COLO829 (cell line): ENCODE measurements at regions not wholly inside any gene's neighbourhood (a gene's known extent, or its start where the extent isn't known, plus 50 kb on each side); places are given as distances from the start of the nearest gene placed in this dataset.

ENCODE experiments used
- DNase-seq: peaks from one replicate; pipeline ENCODE4 v3.0.0; 2012; ENCODE audit warnings: low spot score

GRCh38 chr7:128145191-128145590 lies 95.9 kb upstream of the LEP start:
- DNase-seq: no peak

DNA sequence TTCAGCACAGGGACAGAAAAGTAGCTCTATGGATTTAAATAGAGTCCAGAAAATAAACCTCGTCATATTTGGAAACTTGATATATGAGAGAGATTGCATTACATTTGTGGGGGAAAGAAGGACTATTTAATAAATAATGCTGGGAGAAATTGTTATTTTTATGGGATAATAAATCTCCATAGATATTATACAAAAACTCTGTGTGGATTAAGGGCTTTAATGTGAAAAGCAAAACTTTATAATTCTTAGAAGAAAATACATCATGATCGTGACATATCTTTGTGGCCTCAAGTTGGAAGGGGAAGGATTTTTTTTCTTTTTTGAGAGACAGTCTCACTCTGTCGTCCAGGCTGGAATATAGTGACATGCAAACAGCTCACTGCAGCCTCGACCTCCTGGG lies 95.0 kb upstream of the LEP start:
- no peak for DNase-seq

- no peak for DNase-seq
These were observed 92.4 kb upstream of the LEP start for GRCh38 chr7:128148676-128149075.

GRCh38 chr7:128150223-128150865 lies 90.7 kb upstream of the LEP start:
- DNase-seq: no peak

GRCh38 chr7:128151635-128152034 lies 89.4 kb upstream of the LEP start:
- DNase-seq: no peak

DNA sequence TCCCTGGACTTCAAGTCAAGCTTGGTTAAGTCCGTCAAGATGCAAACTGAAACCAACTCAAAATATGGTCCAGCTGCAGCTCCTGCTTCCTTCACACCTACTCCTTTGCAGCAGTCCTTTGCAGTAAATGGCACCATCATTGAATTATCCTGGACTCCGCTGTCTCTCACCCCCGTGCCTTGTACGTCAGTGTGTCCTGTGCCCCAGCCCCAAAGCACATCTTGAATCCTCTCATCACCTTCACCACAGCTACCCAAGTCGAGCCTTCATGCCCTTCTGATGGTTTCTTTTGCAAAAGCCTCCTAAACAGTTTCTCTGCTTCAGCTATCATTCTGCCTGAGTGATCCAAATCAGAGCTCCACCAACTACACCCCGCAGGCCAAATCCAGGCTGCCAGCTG lies 88.4 kb upstream of the LEP start:
- DNase-seq: no peak

- DNase-seq: no peak
These were observed 87.6 kb upstream of the LEP start for GRCh38 chr7:128153436-128153835.

DNA sequence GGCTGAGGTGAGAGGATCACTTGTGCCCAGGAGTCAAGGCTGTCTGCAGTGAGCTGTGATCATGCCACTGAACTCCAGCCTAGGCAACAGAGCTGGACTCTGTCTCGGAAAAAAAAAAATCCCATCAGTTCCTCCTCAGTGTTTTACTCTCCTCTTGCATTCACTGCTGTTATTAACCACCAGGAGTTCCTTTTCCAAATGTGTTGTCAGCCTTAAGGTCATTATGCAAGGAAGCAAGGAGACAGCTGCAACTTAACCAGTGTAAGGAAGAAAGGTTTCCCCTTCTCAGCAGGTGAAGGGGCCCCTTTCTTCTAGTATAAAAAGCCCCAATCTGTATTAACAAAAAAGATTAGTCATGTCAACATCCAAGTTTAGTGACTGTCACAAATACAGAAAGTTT lies 86.6 kb upstream of the LEP start:
- DNase-seq: no peak

DNA sequence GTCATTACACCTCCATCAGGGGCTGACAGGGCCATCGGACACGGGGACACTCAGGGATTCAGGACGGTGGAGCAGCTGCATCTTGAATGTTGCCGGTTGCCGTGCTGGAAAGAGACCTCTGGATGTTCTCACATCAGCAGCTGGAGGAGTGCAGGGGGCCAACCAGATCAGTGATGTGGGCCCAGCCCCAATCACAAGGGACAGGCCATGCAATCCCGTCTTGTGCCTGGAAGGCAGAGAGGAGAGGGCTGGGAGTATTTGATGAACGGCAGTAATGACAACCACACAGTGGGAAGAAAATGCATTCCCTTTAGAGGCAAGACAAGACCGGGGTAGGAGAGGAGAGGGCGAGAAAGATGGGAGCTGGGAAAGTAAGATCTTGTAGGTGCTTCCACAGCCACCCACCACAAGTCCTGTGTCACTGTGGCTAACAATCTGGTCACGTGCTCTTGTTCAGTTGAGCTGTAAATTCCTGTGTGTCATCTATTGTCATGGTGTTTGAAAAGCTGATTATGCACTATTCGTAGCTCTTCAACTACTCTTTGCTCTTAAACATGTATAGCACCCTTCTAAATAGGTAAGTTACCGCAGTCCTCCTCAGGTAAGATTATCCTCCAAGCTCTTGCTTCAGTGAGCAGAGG lies 85.9 kb upstream of the LEP start:
- no peak for DNase-seq

DNA sequence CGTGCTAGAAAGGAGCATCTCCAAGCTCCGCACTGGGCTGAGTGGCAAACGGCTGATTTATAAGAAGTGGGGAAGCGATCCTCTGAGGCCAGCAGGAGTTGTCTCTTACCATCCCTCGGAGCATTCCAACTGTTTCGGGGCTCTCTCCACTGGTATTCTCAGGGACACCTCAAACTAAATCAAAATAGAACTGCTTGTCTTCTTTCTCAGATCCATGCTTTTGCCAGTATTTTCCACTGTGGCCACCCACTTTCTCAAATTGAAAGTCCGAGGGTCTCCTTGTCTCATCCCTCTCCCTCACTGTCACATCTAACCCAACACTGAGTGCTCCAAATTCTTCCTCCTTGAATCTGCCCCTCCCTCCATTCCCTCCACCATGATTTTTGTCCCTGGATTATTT lies 83.2 kb upstream of the LEP start:
- no peak for DNase-seq

DNA sequence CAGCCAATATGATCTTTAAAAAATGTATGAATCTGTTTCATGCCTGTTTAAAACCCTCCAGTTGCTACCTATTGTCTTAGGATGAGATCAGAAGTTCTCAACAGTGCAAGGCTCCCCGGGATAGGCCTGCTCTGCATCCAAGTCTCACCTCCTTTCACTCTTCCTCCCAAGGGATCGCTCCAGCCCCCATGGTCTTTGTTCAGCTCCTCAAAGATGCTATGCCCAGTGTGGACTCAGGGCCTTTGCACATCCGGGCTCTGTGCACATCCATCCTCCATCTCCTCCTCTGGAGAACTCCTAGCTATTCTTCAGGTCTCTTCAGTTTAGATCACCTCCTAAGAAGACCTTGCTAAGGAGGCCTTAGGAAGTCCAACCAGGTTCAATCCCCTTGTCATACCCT lies 82.7 kb upstream of the LEP start:
- DNase-seq: no peak

GRCh38 chr7:128160296-128160695 lies 80.8 kb upstream of the LEP start:
- DNase-seq: no peak

GRCh38 chr7:128161466-128162125 lies 79.5 kb upstream of the LEP start:
- DNase-seq: no peak

GRCh38 chr7:128162666-128163065 lies 78.4 kb upstream of the LEP start:
- no peak for DNase-seq

DNA sequence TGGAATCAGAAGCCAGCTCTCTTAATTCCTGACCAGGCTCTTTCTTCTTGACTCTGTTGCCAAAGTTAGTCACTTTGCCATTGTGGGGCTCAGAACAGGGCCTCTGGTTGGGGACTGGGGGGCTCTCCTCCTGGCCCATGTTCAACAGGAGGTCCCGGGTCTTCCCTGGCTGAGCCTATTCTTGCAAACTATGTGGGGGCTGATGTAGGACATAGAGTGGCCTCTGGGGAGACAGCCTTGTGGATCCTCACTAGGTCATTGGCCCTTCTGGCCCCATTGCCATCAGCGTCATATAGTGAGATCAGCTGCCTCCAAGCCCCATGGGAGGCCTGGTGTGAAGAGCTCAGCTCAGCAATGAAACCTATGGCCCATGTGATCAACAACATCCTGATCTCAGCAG lies 77.6 kb upstream of the LEP start:
- DNase-seq: no peak

GRCh38 chr7:128164061-128164954 lies 76.8 kb upstream of the LEP start:
- DNase-seq: peak; percentile 75

DNA sequence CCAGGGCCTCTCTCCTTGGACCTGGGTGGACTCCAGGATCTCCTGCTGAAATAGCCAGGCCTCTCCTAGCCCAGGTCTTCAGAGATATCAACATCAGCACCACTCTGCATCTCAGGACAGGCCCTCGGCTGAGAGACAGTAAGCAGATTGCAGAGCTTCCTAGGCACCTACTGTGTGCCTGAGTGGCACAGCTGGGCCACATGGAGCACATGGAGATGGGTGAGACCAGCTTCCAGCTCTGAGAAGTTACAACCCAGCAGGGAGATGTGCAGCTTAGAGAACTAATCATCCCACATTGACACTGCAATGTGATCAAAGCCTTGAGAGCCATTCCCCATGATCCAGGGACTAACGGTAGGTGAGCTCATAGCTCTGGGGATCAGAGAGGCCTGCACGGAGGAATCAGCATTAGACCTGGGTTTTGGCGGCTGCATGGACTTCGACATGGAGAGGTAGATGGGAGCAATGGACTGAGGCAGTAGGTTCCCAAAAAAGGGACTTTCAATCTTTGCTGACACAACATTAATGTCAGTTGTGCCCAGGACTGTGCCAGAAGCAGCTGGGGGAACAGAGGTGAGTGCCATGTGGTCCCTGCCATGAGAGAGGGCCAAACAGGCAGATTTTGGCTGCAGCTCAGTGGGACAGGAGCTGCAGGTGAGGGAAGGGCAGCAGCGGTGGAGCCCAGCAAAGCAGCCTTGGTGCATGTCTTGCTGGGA lies 76.0 kb upstream of the LEP start:
- no peak for DNase-seq

GRCh38 chr7:128165927-128166420 lies 75.1 kb upstream of the LEP start:
- no peak for DNase-seq

DNA sequence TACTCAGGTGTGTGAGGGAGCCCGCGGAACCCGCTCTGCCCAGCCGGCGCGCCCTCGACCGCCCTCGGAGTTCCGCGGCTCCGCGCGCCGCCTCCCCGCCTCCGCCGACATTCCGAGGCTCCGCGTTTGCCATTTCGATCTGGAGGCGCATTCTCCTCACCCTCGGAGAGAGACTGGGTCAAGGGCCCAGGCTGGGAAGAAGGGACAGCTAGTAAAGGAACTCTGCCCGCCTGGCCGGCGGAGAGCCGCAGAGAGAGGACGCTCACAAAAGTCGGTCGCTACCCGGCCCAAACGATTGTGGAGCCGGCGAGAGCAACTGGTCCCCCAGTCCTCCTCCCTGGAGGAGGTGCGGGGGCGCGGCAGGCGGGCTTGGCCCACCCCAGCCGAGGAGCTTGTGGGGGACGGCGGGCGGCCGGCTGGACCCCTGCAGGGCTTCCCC lies 74.5 kb upstream of the LEP start:
- no peak for DNase-seq

GRCh38 chr7:128167042-128167701 lies 73.9 kb upstream of the LEP start:
- DNase-seq: peak; percentile 68
